ENCODE measurements at regions not wholly inside any gene's neighbourhood (a gene's known extent, or its start where the extent isn't known, plus 50 kb on each side); places are given as distances from the start of the nearest gene placed in this dataset.

GRCh38 chr12:83527810-83528209, 841.1 kb downstream of the TMTC2 start:
- TF ChIP-seq, protein P1, sequence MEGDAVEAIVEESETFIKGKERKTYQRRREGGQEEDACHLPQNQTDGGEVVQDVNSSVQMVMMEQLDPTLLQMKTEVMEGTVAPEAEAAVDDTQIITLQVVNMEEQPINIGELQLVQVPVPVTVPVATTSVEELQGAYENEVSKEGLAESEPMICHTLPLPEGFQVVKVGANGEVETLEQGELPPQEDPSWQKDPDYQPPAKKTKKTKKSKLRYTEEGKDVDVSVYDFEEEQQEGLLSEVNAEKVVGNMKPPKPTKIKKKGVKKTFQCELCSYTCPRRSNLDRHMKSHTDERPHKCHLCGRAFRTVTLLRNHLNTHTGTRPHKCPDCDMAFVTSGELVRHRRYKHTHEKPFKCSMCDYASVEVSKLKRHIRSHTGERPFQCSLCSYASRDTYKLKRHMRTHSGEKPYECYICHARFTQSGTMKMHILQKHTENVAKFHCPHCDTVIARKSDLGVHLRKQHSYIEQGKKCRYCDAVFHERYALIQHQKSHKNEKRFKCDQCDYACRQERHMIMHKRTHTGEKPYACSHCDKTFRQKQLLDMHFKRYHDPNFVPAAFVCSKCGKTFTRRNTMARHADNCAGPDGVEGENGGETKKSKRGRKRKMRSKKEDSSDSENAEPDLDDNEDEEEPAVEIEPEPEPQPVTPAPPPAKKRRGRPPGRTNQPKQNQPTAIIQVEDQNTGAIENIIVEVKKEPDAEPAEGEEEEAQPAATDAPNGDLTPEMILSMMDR (conservative IDR thresholded peaks at IDR 0.05) = no peak
- TF ChIP-seq ZFX (IDR thresholded peaks at IDR 0.05) = no peak
